HepG2 (cell line): ENCODE measurements at regions not wholly inside any gene's neighbourhood (a gene's known extent, or its start where the extent isn't known, plus 50 kb on each side); places are given as distances from the start of the nearest gene placed in this dataset.

Experiments used
- ATAC-seq: fragments of 200-7000 bp; cut with Tn5 transposase; 3 replicates; pipeline ENCODE4 v1.9.1; 2020; ENCODE audit warnings: mild to moderate bottlenecking, moderate library complexity
- BruUV-seq: library from RNA; stranded (reverse); fragments of 400-500 nt; replicated peaks from 2 replicates; lab custom pipeline; 2021; lab: Mats Ljungman, UMichigan
- CTCF ChIA-PET: fragments of 300-600 bp; formaldehyde crosslinking; extraction: SDS; loops from one replicate; lab custom pipeline; 2021; ENCODE audit warnings: low total read pairs, inconsistent platforms, low intra/inter-chr PET ratio; lab: Yijun Ruan, JAX
- POLR2A ChIA-PET: fragments of 350-600 bp; sonication (Branson Sonifier 250); formaldehyde crosslinking; loops from one replicate; lab custom pipeline; 2020; ENCODE audit warnings: antibody characterized with exemption, inconsistent platforms; lab: Yijun Ruan, JAX
- DNase-seq: peaks from one replicate; pipeline ENCODE4 v3.0.0-alpha.2; 2015; ENCODE audit warnings: low spot score
- FAIRE-seq: peaks from 3 replicates; lab custom pipeline; 2011; peaks lifted over from hg19 to GRCh38; lab: Jason Lieb, UNC
- H2AFZ ChIP-seq: one replicate; pipeline ENCODE4 v1.6.1; 2011; ENCODE audit warnings: low read length, inconsistent platforms
- H3K27ac ChIP-seq: fragments of 300-600 bp; 3 replicates; pipeline ENCODE4 v1.8.0; 2011; ENCODE audit warnings: mixed run types, mild to moderate bottlenecking, mixed read lengths, low read length, inconsistent platforms; ENCODE audit not compliant: insufficient read depth; ENCODE audit errors: extremely low read length
- H3K27me3 ChIP-seq, 2 experiments: fragments of 200-600 bp in 1 of 2; 2 replicates in 1 of 2; 3 replicates in 1 of 2; pipeline versions ENCODE4 v1.6.0 to v1.8.0; 2011; ENCODE audit warnings: low read length in 2 of 2, mild to moderate bottlenecking in 2 of 2, moderate library complexity in 2 of 2, inconsistent platforms in 1 of 2; ENCODE audit not compliant: insufficient read depth in 2 of 2, control insufficient read depth in 1 of 2
- H3K36me3 ChIP-seq, 2 experiments: fragments of 200-600 bp in 1 of 2; replicated peaks in 1 of 2; 2 replicates in 1 of 2; 3 replicates in 1 of 2; pipeline versions ENCODE4 v1.5.1 to v1.8.0; 2011; ENCODE audit warnings: low read length in 2 of 2, inconsistent platforms in 1 of 2; ENCODE audit not compliant: insufficient read depth in 2 of 2, control insufficient read depth in 1 of 2
- H3K4me1 ChIP-seq: 2 replicates; pipeline ENCODE4 v1.5.1; 2012; ENCODE audit warnings: low read length, inconsistent platforms; ENCODE audit not compliant: insufficient read depth
- H3K4me2 ChIP-seq: 2 replicates; pipeline ENCODE4 v1.6.0; 2011; ENCODE audit warnings: low read depth, low read length, inconsistent platforms
- H3K4me3 ChIP-seq, 3 experiments: fragments of 200-600 bp in 1 of 3; sonication (generic), shearing (Covaris generic) in 1 of 3; replicated peaks in 1 of 3; 2 replicates each; pipeline ENCODE4 v1.5.1; 2011 to 2016; ENCODE audit warnings: low read length in 3 of 3, inconsistent platforms in 2 of 3, low read depth in 2 of 3, mild to moderate bottlenecking in 2 of 3, control low read depth in 1 of 3, mixed read lengths in 1 of 3; ENCODE audit not compliant: insufficient read depth in 1 of 3
- H3K79me2 ChIP-seq: one replicate; pipeline ENCODE4 v1.6.1; 2011; ENCODE audit warnings: low read length, inconsistent platforms; ENCODE audit not compliant: insufficient read depth
- H3K9ac ChIP-seq: 2 replicates; pipeline ENCODE4 v1.6.0; 2011; ENCODE audit warnings: mild to moderate bottlenecking, low read depth, low read length, inconsistent platforms; ENCODE audit not compliant: insufficient read depth
- H3K9me3 ChIP-seq: 2 replicates; pipeline ENCODE4 v1.5.1; 2012; ENCODE audit warnings: mild to moderate bottlenecking, low read length
- H4K20me1 ChIP-seq: 2 replicates; pipeline ENCODE4 v1.6.0; 2011; ENCODE audit warnings: inconsistent platforms, mild to moderate bottlenecking, low read length, moderate library complexity; ENCODE audit not compliant: insufficient read depth
- ZNF407 ChIP-seq: sonication (generic); formaldehyde crosslinking; IDR thresholded peaks from one replicate; pipeline ENCODE4 v1.5.1; 2020; ENCODE audit warnings: mild to moderate bottlenecking, missing genetic modification reagents; ENCODE audit errors: not compliant biosample characterization
- WGBS: methylation state at CpG from one replicate; pipeline ENCODE4 v1.1.6; 2017; ENCODE audit warnings: low lambda C conversion rate; 5-methylcytosine and 5-hydroxymethylcytosine counted together
- in situ Hi-C: cut with HindIII; loops from 2 replicates; pipeline ENCODE4 v1.10.0; 2017; ENCODE audit warnings: low pct_unique_long_range_greater_than_20kb; ENCODE audit not compliant: extremely low pct_ligation_motif_present
- intact Hi-C: fragments of 100-400 bp; cut with micrococcal nuclease; formaldehyde crosslinking; loops from one replicate; pipeline ENCODE4 v1.10.0; 2022; ENCODE audit not compliant: unreplicated experiment

- BruUV-seq = no TSS peak
- no peak for TF ChIP-seq ZNF407 (CRISPR knock-in tag)
- TF ChIP-seq, all 625 proteins: peak for 0
- no peak overlapping the region for H3K4me2 ChIP-seq
- FAIRE-seq (no peak), DNase-seq (no peak), ATAC-seq (no peak)
- H4K20me1 ChIP-seq = no peaks in the 10 kb centered on the region
- 9% methylated on average over 5 of the region's 6 CpGs for WGBS
- H3K27ac ChIP-seq = no peak overlapping the region
- intact Hi-C loops = no loop called here
- POLR2A ChIA-PET = no interaction called here
- H3K9me3 ChIP-seq = no peaks in the 10 kb centered on the region
- in situ Hi-C loops = no loop called here
- no peaks in the 10 kb centered on the region for H3K27me3 ChIP-seq
- no peak overlapping the region for H2AFZ ChIP-seq
- no peak overlapping the region for H3K4me3 ChIP-seq
- H3K4me1 ChIP-seq = peaks cover 7% of the 10 kb centered on the region; the same call in 1 of the 2 replicates
- CTCF ChIA-PET = no interaction called here
- no peak overlapping the region for H3K9ac ChIP-seq
- no peaks in the 10 kb centered on the region for H3K36me3 ChIP-seq
- no peaks in the 10 kb centered on the region for H3K79me2 ChIP-seq
These were observed 66.1 kb downstream of the CD2 start for GRCh38 chr1:116820369-116820768.
